ENCODE measurements at regions not wholly inside any gene's neighbourhood (a gene's known extent, or its start where the extent isn't known, plus 50 kb on each side); places are given as distances from the start of the nearest gene placed in this dataset.
"Not testable (repeated sequence)": the region's sequence is repeated elsewhere in the genome, so short reads cannot be mapped to it uniquely, and the experiment has no call there.

DNA sequence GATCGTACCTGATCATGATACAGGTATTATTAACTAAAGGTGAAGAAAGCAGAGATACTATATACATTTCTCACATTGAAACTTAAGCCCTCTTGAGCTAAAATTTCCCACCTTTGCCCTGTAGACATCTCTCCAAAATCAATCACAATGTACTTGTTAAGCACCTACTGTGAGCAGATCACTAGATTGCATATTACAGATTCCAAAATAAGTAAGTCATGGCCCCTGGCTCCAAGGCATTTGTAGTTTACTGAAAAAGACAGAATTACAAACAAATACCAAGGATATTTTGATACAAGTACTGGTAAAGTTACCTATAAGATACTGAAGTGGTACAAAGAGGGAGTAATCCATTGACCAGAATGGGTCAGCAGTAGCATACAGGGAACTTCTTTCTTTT, 455.3 kb downstream of the STK39 start:
- DNase-seq (ENCODE audit: low spot score), result no peak

GRCh38 chr2:167790781-167791450, 456.5 kb downstream of the STK39 start:
- no peak for DNase-seq (ENCODE audit: low spot score)

DNA sequence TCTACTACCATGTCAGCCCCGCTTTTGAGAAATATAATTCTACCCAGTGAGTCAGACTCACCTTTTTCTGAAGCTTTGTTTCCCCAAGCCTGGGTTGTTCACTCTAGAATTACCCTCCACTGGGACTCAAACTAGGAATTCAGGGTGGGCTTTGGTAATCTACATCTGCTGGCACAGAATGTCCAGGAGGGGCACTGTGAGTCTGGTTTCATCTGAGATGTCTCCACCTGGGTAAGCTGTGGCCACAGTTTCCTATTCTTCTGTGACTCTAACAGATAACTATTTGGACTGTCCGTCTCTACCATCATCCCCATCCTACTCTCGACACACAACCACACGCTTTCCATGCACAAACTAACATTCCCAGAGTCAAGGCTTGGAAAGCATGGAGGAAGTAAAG, 457.2 kb downstream of the STK39 start:
- no peak for DNase-seq (ENCODE audit: low spot score)

DNA sequence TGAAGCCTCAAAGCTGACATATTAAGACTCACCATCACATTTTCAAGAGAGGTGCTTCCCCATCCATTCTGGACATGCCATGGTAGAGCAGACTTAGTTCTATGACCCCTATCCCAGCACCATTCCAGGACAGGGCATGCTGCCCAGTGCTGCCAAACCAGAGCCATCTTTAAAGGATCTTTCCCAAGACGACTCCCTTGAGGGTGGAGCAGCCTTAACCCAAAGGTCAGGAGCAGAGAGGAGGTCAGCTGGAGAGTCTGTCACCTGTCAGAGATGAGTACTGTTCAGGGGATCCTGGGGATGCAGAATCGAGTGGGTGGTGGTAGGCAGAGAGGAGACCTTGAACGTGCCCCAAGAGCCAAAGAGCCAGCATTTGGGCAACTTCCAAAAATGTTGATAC, 459.8 kb downstream of the STK39 start:
- DNase-seq (ENCODE audit: low spot score), result no peak

DNA sequence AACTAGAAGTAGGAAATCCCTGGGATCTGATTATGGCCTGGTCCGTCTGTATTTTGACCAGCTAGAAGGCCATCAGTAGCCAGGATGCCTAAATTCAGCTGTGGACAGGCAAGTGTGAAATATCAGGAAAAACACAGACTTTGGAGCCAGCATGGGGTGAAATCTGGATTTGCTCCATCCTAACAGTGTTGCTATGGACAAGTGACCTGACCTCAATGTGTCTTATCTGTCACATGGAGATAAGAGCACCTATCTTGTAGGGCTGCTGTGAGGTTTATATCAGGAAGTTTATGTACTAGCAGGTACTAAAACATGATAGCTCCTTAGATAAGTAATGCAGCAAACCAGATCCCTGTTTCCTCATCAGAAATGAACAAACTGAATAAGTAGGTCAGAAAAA, 460.4 kb downstream of the STK39 start:
- DNase-seq (ENCODE audit: low spot score), result no peak

DNA sequence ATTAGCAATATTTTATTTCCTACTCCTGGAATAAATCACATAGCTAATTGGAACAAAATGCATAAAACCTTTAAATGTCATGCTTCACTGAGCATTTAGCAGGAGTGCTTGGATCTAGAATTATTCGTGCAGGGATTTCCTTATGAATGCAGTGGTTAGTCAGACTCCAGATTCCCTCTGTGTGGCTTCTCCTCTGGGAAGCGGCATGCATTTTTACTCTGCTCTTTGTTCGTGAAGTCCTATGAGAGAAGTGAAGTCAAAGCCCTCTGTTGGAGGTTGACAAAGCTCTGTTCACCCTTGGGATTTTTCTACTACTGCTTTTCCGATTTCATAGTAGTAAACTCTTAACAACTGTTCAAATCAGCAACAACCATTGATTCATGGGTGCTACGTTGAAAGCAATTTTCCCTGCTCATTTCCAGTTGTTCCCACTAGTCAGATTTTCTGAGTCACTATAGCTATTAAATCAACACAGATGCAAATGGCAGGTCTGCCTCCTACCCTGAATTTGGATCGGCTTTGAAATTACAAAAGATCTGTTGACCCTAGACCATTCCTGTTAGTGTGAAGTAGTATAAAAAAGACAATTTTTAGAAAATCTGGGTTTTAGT, 461.7 kb downstream of the STK39 start:
- no peak for DNase-seq (ENCODE audit: low spot score)

DNA sequence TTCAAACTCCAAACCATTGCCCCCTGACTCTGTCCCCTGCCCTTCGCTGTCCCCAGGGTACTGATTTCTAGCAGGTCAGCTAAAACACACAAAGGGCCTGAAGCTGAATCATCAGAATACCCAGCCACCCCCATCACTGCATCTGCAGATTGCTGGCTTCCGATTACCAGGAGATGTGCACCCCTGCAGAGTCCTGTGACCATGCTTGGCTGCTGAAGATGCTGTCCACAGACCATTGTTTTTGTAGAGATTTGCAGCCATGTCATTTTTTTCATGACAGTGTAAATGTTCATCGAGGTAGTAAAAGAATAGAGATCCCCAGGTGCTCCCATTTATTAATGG, 463.3 kb downstream of the STK39 start:
- no peak for DNase-seq (ENCODE audit: low spot score)

DNA sequence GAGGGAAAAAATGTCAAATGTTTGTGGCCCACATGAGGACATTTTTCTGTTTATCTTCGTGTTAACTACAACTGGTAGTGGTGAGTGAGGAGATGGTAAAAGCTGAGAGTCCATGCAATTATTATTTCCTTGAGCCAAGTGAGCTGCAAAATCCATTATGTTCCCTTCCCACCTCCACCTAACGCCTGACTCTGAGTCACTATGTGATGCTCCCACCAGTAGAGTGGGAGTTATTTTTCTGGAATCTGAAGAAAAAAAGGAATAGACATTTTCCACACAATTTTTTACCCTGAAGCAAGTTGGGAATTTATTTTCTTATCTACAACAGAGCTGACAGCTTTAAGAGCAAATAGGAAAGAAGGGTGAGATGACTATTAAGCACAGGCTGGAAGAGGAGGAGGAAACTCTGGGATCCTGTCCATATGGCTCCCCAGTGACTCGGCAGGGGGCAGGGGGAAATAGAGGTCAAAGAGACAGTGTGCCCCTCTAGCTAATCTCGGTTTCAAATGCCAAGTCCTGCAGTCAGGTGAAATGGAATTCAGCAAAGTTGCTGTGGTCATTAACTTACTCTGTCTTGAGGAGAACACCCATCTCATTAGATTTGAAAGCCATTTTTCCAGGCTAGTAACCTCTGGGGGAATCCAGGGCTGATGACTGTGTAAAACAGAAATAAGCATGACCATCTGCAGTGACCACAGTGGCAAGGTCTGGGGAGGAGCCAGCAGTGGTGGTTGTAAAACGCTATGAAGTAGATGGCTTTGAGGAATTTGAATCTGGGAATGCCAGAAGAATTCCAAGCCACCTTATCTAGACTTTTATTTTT, 463.9 kb downstream of the STK39 start:
- no peak for DNase-seq (ENCODE audit: low spot score)

DNA sequence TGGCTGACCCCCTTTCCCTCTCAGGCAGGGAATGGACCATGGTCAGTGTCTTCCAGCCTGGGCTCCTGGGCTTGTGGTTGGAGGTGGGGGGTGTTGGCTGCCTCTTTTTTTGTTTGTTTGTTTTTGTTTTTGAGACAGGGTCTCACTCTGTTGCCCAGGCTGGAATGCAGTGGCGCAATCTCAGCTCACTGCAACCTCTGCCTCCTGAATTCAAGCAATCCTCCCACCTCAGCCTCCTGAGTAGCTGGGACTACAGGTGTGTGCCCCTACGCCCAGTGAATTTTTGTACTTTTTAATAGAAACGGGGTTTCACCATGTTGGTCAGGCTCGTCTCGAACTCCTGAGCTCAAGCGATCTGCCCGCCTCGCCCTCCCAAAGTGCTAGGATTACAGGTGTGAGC, 465.8 kb downstream of the STK39 start:
- not testable (repeated sequence) for DNase-seq (ENCODE audit: low spot score)

DNA sequence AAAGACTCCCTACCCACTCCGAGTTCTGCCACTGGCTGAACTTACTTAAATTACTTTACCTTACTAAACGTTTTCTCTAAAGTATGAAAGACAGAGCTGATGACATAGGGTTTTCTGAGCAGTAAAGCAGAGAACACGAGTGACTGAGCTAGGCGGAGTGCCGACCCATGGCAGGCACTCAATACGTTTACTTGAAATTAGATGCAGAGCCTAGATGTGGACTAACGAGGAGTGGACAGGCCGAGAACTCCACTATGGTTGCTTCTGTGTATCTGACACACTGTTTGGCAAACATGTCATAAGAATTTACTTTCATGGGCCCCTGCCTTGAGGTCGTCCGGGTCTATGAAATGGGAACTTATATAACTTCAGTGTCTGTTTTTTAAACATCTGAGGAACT, 471.0 kb downstream of the STK39 start:
- no peak for DNase-seq (ENCODE audit: low spot score)

- DNase-seq (ENCODE audit: low spot score), result no peak
These were observed 475.8 kb downstream of the STK39 start for GRCh38 chr2:167771628-167772027.

DNA sequence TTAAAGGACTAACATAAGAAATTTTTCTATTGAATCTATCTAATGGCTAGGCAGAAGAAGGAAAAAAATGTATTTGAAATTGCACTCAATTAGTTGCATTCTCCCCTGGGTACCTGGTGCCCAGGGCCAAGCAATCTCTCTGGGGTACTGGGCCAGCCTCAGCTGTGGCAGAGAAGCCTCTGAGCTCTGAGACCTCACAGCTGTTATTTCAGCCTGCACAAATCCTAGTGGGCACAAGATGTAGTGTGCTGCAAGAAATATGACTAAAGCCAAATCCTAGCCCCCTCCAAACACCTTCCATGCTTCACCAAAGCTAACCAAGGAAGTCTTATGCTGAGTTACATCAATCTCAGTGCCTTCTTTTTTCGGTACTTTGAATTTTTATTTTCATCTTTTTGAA, 478.4 kb downstream of the STK39 start:
- DNase-seq (ENCODE audit: low spot score), result no peak

- no peak for DNase-seq (ENCODE audit: low spot score)
These were observed 479.6 kb downstream of the STK39 start for GRCh38 chr2:167767830-167768229.

- DNase-seq (ENCODE audit: low spot score), result no peak
These were observed 482.5 kb downstream of the STK39 start for GRCh38 chr2:167764772-167765341.

- no peak for DNase-seq (ENCODE audit: low spot score)
These were observed 485.8 kb downstream of the STK39 start for GRCh38 chr2:167761465-167762136.

GRCh38 chr2:167759531-167759930, 487.9 kb downstream of the STK39 start:
- DNase-seq (ENCODE audit: low spot score), result no peak

- DNase-seq (ENCODE audit: low spot score), result no peak
These were observed 489.1 kb downstream of the STK39 start for GRCh38 chr2:167758292-167758691.

GRCh38 chr2:167756446-167756845, 490.9 kb downstream of the STK39 start:
- peak; percentile 11 for DNase-seq (ENCODE audit: low spot score)

DNA sequence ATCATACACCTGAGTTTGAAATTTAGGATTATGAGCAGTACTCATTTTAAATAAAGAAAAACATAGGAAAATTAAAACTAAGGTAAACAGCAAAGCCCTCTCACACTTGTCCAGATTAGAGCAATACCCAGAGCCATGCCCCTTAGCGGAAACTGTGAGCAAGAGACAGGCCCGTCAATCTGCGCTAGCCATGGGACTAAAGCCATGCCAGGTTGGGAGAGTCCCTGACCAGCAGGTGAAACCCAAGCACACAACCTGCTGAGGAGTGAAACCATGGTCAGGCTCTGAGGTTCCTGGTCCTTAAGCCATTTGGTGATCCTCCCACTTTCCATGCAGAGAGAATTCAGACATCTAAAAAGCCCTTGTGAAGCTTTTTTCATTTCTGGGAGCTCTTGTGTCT, 494.3 kb downstream of the STK39 start:
- DNase-seq (ENCODE audit: low spot score), result no peak

DNA sequence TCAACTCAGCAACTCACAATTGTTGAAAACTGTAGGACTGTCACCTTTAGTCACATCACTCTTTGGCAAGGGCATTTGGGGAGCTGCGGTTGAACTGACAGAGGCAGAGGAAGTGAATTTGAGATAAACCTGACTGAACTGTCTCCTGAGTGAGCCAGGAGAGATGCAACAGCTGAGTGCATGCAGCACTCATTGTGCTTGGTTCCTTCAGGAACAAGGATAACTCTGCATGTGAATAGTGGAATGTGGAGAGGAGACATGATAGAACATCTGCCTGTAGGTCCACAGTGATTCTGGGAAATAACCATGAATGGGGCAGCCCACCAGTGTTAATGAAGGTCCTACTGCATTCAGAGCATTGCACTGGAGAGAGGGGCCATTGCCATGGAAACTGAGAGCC, 494.7 kb downstream of the STK39 start:
- DNase-seq (ENCODE audit: low spot score), result no peak

GRCh38 chr2:167750675-167751074, 496.7 kb downstream of the STK39 start:
- no peak for DNase-seq (ENCODE audit: low spot score)

- DNase-seq (ENCODE audit: low spot score), result no peak
These were observed 497.7 kb downstream of the STK39 start for GRCh38 chr2:167749660-167750059.

- DNase-seq (ENCODE audit: low spot score), result no peak
These were observed 498.4 kb downstream of the STK39 start for GRCh38 chr2:167749016-167749415.
